ENCODE measurements at regions not wholly inside any gene's neighbourhood (a gene's known extent, or its start where the extent isn't known, plus 50 kb on each side); places are given as distances from the start of the nearest gene placed in this dataset.

GRCh38 chr3:15942462-15942861, 144.7 kb upstream of the ANKRD28 start:
- Histone ChIP-seq H2AFZ (no peak overlapping the region), H3K4me2 (ENCODE audit: low read length) (no peak overlapping the region), H3K27me3 (ENCODE audit: control insufficient read depth, insufficient read depth, low read length) (no peaks in the 10 kb centered on the region), H3K9me3 (ENCODE audit: control insufficient read depth, low read length) (no peaks in the 10 kb centered on the region), H3K9ac (no peak overlapping the region), H3K79me2 (no peaks in the 10 kb centered on the region), H3K27ac (no peak overlapping the region), H3K4me1 (no peaks in the 10 kb centered on the region), H3K36me3 (ENCODE audit: control insufficient read depth, insufficient read depth, low read length) (no peaks in the 10 kb centered on the region), H3K4me3 (ENCODE audit: low read depth, low read length) (no peak overlapping the region)
- TF ChIP-seq CTCF (IDR thresholded peaks at IDR 0.05) = no peak

GRCh38 chr3:15942936-15943335, 145.2 kb upstream of the ANKRD28 start:
- H3K79me2 ChIP-seq = no peaks in the 10 kb centered on the region
- H3K4me1 ChIP-seq = no peaks in the 10 kb centered on the region
- no peak for TF ChIP-seq CTCF (IDR thresholded peaks at IDR 0.05)
- H3K9me3 ChIP-seq (ENCODE audit: control insufficient read depth, low read length) = no peaks in the 10 kb centered on the region
- H3K4me2 ChIP-seq (ENCODE audit: low read length) = no peak overlapping the region
- H3K4me3 ChIP-seq (ENCODE audit: low read depth, low read length) = no peak overlapping the region
- H3K27ac ChIP-seq = no peak overlapping the region
- no peaks in the 10 kb centered on the region for H3K36me3 ChIP-seq (ENCODE audit: control insufficient read depth, insufficient read depth, low read length)
- no peak overlapping the region for H3K9ac ChIP-seq
- no peaks in the 10 kb centered on the region for H3K27me3 ChIP-seq (ENCODE audit: control insufficient read depth, insufficient read depth, low read length)
- H2AFZ ChIP-seq = no peak overlapping the region

DNA sequence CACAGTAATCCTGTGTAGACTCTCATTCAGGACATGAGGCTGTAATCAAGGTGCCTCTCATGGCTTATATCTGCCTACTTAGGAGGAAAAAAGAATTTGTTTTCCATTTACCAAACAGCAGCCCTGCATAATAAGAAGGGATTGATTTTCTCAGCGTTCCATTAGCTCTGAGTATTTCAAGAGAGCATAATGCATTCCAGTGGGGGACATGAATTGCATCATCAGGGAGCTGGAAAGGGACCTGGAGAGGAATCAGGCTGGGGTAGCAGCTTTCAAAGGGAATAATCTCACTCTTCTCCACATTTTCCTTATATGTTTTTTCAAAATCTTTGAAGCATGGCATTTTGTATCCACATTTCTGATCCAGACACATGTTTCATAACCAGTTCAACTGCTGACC, 150.6 kb upstream of the ANKRD28 start:
- TF ChIP-seq CTCF (IDR thresholded peaks at IDR 0.05) = no peak

GRCh38 chr3:15952543-15953175, 154.9 kb upstream of the ANKRD28 start:
- Histone ChIP-seq H3K4me3 (ENCODE audit: low read depth, low read length) (no peak overlapping the region), H3K4me2 (ENCODE audit: low read length) (no peak overlapping the region), H2AFZ (no peak overlapping the region), H3K9ac (no peak overlapping the region), H3K9me3 (ENCODE audit: control insufficient read depth, low read length) (no peaks in the 10 kb centered on the region), H3K79me2 (no peaks in the 10 kb centered on the region), H3K27ac (no peak overlapping the region), H3K36me3 (ENCODE audit: control insufficient read depth, insufficient read depth, low read length) (no peaks in the 10 kb centered on the region), H3K27me3 (ENCODE audit: control insufficient read depth, insufficient read depth, low read length) (no peaks in the 10 kb centered on the region), H3K4me1 (no peaks in the 10 kb centered on the region)
- no peak for TF ChIP-seq CTCF (IDR thresholded peaks at IDR 0.05)

More for the DNA sequence above, 150.6 kb upstream of the ANKRD28 start:
- H3K4me1 ChIP-seq = no peaks in the 10 kb centered on the region
- H3K79me2 ChIP-seq = no peaks in the 10 kb centered on the region
- no peak overlapping the region for H3K9ac ChIP-seq
- H3K4me2 ChIP-seq (ENCODE audit: low read length) = no peak overlapping the region
- no peaks in the 10 kb centered on the region for H3K27me3 ChIP-seq (ENCODE audit: control insufficient read depth, insufficient read depth, low read length)
- no peak overlapping the region for H2AFZ ChIP-seq
- H3K36me3 ChIP-seq (ENCODE audit: control insufficient read depth, insufficient read depth, low read length) = no peaks in the 10 kb centered on the region
- H3K27ac ChIP-seq = no peak overlapping the region
- H3K4me3 ChIP-seq (ENCODE audit: low read depth, low read length) = no peak overlapping the region
- no peaks in the 10 kb centered on the region for H3K9me3 ChIP-seq (ENCODE audit: control insufficient read depth, low read length)

- H3K36me3 ChIP-seq (ENCODE audit: control insufficient read depth, insufficient read depth, low read length) = no peaks in the 10 kb centered on the region
- no peaks in the 10 kb centered on the region for H3K79me2 ChIP-seq
- TF ChIP-seq CTCF (IDR thresholded peaks at IDR 0.05) = no peak
- no peak overlapping the region for H3K4me2 ChIP-seq (ENCODE audit: low read length)
- no peak overlapping the region for H3K4me3 ChIP-seq (ENCODE audit: low read depth, low read length)
- H3K9me3 ChIP-seq (ENCODE audit: control insufficient read depth, low read length) = no peaks in the 10 kb centered on the region
- no peaks in the 10 kb centered on the region for H3K4me1 ChIP-seq
- H3K27me3 ChIP-seq (ENCODE audit: control insufficient read depth, insufficient read depth, low read length) = no peaks in the 10 kb centered on the region
- no peak overlapping the region for H3K9ac ChIP-seq
- H2AFZ ChIP-seq = no peak overlapping the region
- no peak overlapping the region for H3K27ac ChIP-seq
These were observed 156.1 kb upstream of the ANKRD28 start for GRCh38 chr3:15953841-15954240.

Data from parathyroid adenoma (tissue), 2 donors.